ENCODE measurements at regions not wholly inside any gene's neighbourhood (a gene's known extent, or its start where the extent isn't known, plus 50 kb on each side); places are given as distances from the start of the nearest gene placed in this dataset.

GRCh38 chr6:47964969-47965368, 146.0 kb downstream of the PTCHD4 start:
- no peaks in the 10 kb centered on the region for H3K9me1 ChIP-seq (ENCODE audit: control insufficient read depth, insufficient read depth, low read length)
- in situ Hi-C loops (cut with MboI): no loop called here
- 3% methylated on average over 3 of the region's 3 CpGs for WGBS (ENCODE audit: insufficient coverage, low coverage, missing lambda C conversion rate)
- no peaks in the 10 kb centered on the region for H3K36me3 ChIP-seq (ENCODE audit: control insufficient read depth, insufficient read depth, low read length)
- H2AFZ ChIP-seq (ENCODE audit: low read depth, low read length): no peak overlapping the region
- ChIA-PET POLR2A (no interaction called here), CTCF (ENCODE audit: low intra/inter-chr PET ratio) (no interaction called here)
- no peaks in the 10 kb centered on the region for H4K20me1 ChIP-seq (replicated peaks; ENCODE audit: control insufficient read depth, insufficient read depth, low read length)
- H3K27ac ChIP-seq (ENCODE audit: extremely low read depth, low read depth, low read length): no peak overlapping the region
- H3K79me2 ChIP-seq (ENCODE audit: control insufficient read depth, insufficient read depth, low read length): no peaks in the 10 kb centered on the region
- no peak for ATAC-seq
- no peak for TF ChIP-seq FOXM1 (IDR thresholded peaks at IDR 0.05; ENCODE audit: low read depth)
- no peak for TF ChIP-seq FOXM1 (CRISPR knock-in tag; IDR thresholded peaks at IDR 0.05; ENCODE audit: low read depth)
- no peak for TF ChIP-seq KLF6 (CRISPR knock-in tag; IDR thresholded peaks at IDR 0.05; ENCODE audit: borderline replicate concordance)
- TF ChIP-seq ZBTB1 (CRISPR knock-in tag; IDR thresholded peaks at IDR 0.05; ENCODE audit: borderline replicate concordance, low read depth): no peak
- TF ChIP-seq CCNT2 (IDR thresholded peaks at IDR 0.05; ENCODE audit: borderline replicate concordance, extremely low read depth, insufficient read length, low read depth, low read length): no peak
- TF ChIP-seq ZFP36 (IDR thresholded peaks at IDR 0.05; ENCODE audit: low read depth, low read length, partially characterized antibody): no peak
- no peak for TF ChIP-seq TRIM24 (IDR thresholded peaks at IDR 0.05)
- no peak for TF ChIP-seq NFATC3 (IDR thresholded peaks at IDR 0.05)
- no peak for TF ChIP-seq MED1 (CRISPR knock-in tag; IDR thresholded peaks at IDR 0.05; ENCODE audit: borderline replicate concordance)
- no peak for TF ChIP-seq PCBP2 (IDR thresholded peaks at IDR 0.05; ENCODE audit: low read depth, low read length, poor library complexity, severe bottlenecking)
- no peak for TF ChIP-seq FOXJ2 (tag; IDR thresholded peaks at IDR 0.05)
- TF ChIP-seq RBM17 (IDR thresholded peaks at IDR 0.05; ENCODE audit: borderline replicate concordance, low read depth, low read length): no peak
- no peak for TF ChIP-seq PYGO2 (tag; IDR thresholded peaks at IDR 0.05)
- TF ChIP-seq HNRNPH1 (optimal IDR thresholded peaks at IDR 0.05; ENCODE audit: low read depth, low read length): no peak
- TF ChIP-seq PKNOX1 (IDR thresholded peaks at IDR 0.05): no peak
- no peak for TF ChIP-seq YBX1 (IDR thresholded peaks at IDR 0.05)
- H3K9me3 ChIP-seq (replicated peaks; ENCODE audit: control insufficient read depth, insufficient read depth, low read depth, low read length): peaks cover 4% of the 10 kb centered on the region; the same call in 1 of the 2 replicates
- no peak overlapping the region for H3K9ac ChIP-seq (ENCODE audit: insufficient read depth in 1 of 2, low read depth in 2 of 2, low read length in 2 of 2)
- no peak overlapping the region for H3K4me2 ChIP-seq (ENCODE audit: insufficient read depth, low read length)
- no peak for DNase-seq (ENCODE audit: extremely low read depth in 1 of 4, low spot score in 3 of 4)
- intact Hi-C loops (cut with micrococcal nuclease): no loop called here
- H3K4me1 ChIP-seq (replicated peaks in 1 of 2; ENCODE audit: control insufficient read depth in 2 of 2, insufficient read depth in 2 of 2, low read length in 2 of 2): no peaks in the 10 kb centered on the region
- H3K4me3 ChIP-seq: no peak overlapping the region
- FAIRE-seq: no peak
- no TSS peak for BruUV-seq (replicated peaks)
- H3K27me3 ChIP-seq (ENCODE audit: control insufficient read depth in 2 of 2, insufficient read depth in 2 of 2, low read length in 2 of 2): no peaks in the 10 kb centered on the region
